GM23338 (cell line): ENCODE measurements at regions not wholly inside any gene's neighbourhood (a gene's known extent, or its start where the extent isn't known, plus 50 kb on each side); places are given as distances from the start of the nearest gene placed in this dataset.

Experiments used
- ATAC-seq: fragments of 200-7000 bp; cut with Tn5 transposase; 3 replicates; pipeline ENCODE4 v1.9.1; 2020
- DNase-seq: peaks from one replicate; pipeline ENCODE4 v3.0.0-alpha.2; 2015; ENCODE audit warnings: low spot score
- H2AFZ ChIP-seq: fragments of 200-600 bp; sonication (generic); 2 replicates; pipeline ENCODE4 v1.8.0; 2016; ENCODE audit warnings: antibody characterized with exemption, mild to moderate bottlenecking, moderate library complexity
- H3F3A ChIP-seq: fragments of 200-600 bp; sonication (generic); replicated peaks from 2 replicates; pipeline ENCODE4 v1.8.0; 2017; ENCODE audit warnings: antibody characterized with exemption, mixed run types, low read depth
- H3K27ac ChIP-seq: fragments of 200-600 bp; sonication (generic); 2 replicates; pipeline ENCODE4 v1.6.1; 2016; ENCODE audit warnings: low read depth
- H3K27me3 ChIP-seq: fragments of 200-600 bp; sonication (generic); 2 replicates; pipeline ENCODE4 v1.8.0; 2016; ENCODE audit warnings: mild to moderate bottlenecking, mixed run types, moderate library complexity; ENCODE audit not compliant: insufficient read depth
- H3K36me3 ChIP-seq: fragments of 200-600 bp; sonication (generic); 2 replicates; pipeline ENCODE4 v1.8.0; 2016; ENCODE audit warnings: mild to moderate bottlenecking; ENCODE audit not compliant: insufficient read depth
- H3K4me1 ChIP-seq: fragments of 200-600 bp; sonication (generic); 2 replicates; pipeline ENCODE4 v1.8.0; 2016; ENCODE audit warnings: mild to moderate bottlenecking, moderate library complexity; ENCODE audit not compliant: insufficient read depth
- H3K4me2 ChIP-seq: fragments of 200-600 bp; sonication (generic); 2 replicates; pipeline ENCODE4 v1.7.1; 2017; ENCODE audit warnings: mixed run types
- H3K4me3 ChIP-seq: fragments of 200-600 bp; sonication (generic); 2 replicates; pipeline ENCODE4 v1.6.1; 2016; ENCODE audit warnings: mixed run types
- H3K79me2 ChIP-seq: fragments of 200-600 bp; sonication (generic); replicated peaks from 2 replicates; pipeline ENCODE4 v1.8.0; 2017; ENCODE audit warnings: mild to moderate bottlenecking; ENCODE audit not compliant: insufficient read depth
- H3K9me2 ChIP-seq: fragments of 200-600 bp; sonication (generic); 2 replicates; pipeline ENCODE4 v1.8.0; 2017; ENCODE audit not compliant: insufficient read depth
- H4K20me1 ChIP-seq: fragments of 200-600 bp; sonication (generic); replicated peaks from 2 replicates; pipeline ENCODE4 v1.8.0; 2017; ENCODE audit warnings: mild to moderate bottlenecking; ENCODE audit not compliant: insufficient read depth
- H3K27ac Mint-ChIP-seq: 2 replicates; pipeline ENCODE4 v1.8.0; 2020; ENCODE audit warnings: inconsistent platforms, mild to moderate bottlenecking, moderate library complexity, mixed read lengths
- H3K27me3 Mint-ChIP-seq: 3 replicates; pipeline ENCODE4 v1.8.0; 2022; ENCODE audit warnings: low read depth, mild to moderate bottlenecking, moderate library complexity, mixed read lengths, inconsistent platforms; ENCODE audit not compliant: insufficient read depth, poor library complexity
- H3K36me3 Mint-ChIP-seq: 3 replicates; pipeline ENCODE4 v1.8.0; 2021; ENCODE audit warnings: low read depth, mild to moderate bottlenecking, inconsistent platforms, moderate library complexity, mixed read lengths
- H3K4me1 Mint-ChIP-seq: 3 replicates; pipeline ENCODE4 v1.8.0; 2020; ENCODE audit warnings: mild to moderate bottlenecking, inconsistent platforms, mixed read lengths
- H3K4me3 Mint-ChIP-seq: 3 replicates; pipeline ENCODE4 v1.8.0; 2021; ENCODE audit warnings: moderate library complexity, mild to moderate bottlenecking, inconsistent platforms, mixed read lengths
- H3K9me3 Mint-ChIP-seq: 3 replicates; pipeline ENCODE4 v1.8.0; 2020; ENCODE audit warnings: moderate library complexity, mild to moderate bottlenecking, inconsistent platforms, mixed read lengths
- CTCF ChIP-seq, 2 experiments: fragments of 200-600 bp in 1 of 2; sonication (generic) in 1 of 2; conservative IDR thresholded peaks; 2 replicates each; pipeline versions ENCODE4 v1.5.1 to v1.6.1; 2016 to 2017; ENCODE audit warnings: antibody characterized with exemption in 2 of 2, low read depth in 2 of 2, mild to moderate bottlenecking in 2 of 2, moderate library complexity in 1 of 2
- ETS1 ChIP-seq: IDR thresholded peaks from 2 replicates; pipeline ENCODE4 v1.6.1; 2016; ENCODE audit warnings: antibody characterized with exemption
- EZH2 ChIP-seq: fragments of 200-600 bp; sonication (generic); IDR thresholded peaks from one replicate; pipeline ENCODE4 v1.8.0; 2017; ENCODE audit warnings: antibody characterized with exemption, mild to moderate bottlenecking, low read depth; ENCODE audit not compliant: unreplicated experiment
- POLR2AphosphoS5 ChIP-seq: IDR thresholded peaks from 2 replicates; pipeline ENCODE4 v1.6.1; 2016; ENCODE audit warnings: antibody characterized with exemption, low read depth
- REST ChIP-seq: IDR thresholded peaks from one replicate; pipeline ENCODE4 v1.6.1; 2018; ENCODE audit warnings: antibody characterized with exemption; ENCODE audit not compliant: unreplicated experiment
- STAT1 ChIP-seq: IDR thresholded peaks from one replicate; pipeline ENCODE4 v1.6.1; 2016; ENCODE audit warnings: antibody characterized with exemption; ENCODE audit not compliant: unreplicated experiment
- ZNF331 ChIP-seq: fragments of 250-450 bp; sonication (Bioruptor Pico); IDR thresholded peaks from 2 replicates; pipeline ENCODE4 v1.5.0; 2020; ENCODE audit warnings: low read depth, mild to moderate bottlenecking, moderate library complexity
- ZNF462 ChIP-seq: fragments of 250-450 bp; sonication (Bioruptor Pico); IDR thresholded peaks from 2 replicates; pipeline ENCODE4 v1.5.0; 2020; ENCODE audit warnings: mild to moderate bottlenecking, moderate library complexity

- TF ChIP-seq ZNF462, result peak; percentile 54; the same call in 1 of the 2 replicates
- no peak for TF ChIP-seq REST
- TF ChIP-seq ZNF331 (CRISPR knock-in tag), result no peak
Measured at GRCh38 chr6:21742238-21742660, 148.7 kb downstream of the SOX4 start (continued).

- H3K4me3 Mint-ChIP-seq, result no peak overlapping the region
- H3K4me1 Mint-ChIP-seq, result peaks cover 70% of the 10 kb centered on the region
- no peak for TF ChIP-seq REST
- TF ChIP-seq ETS1, result no peak
- no peak for TF ChIP-seq CTCF (conservative IDR thresholded peaks at IDR 0.05; ENCODE audit: low read depth in 2 of 2)
- TF ChIP-seq POLR2AphosphoS5, result no peak
- TF ChIP-seq STAT1, result no peak
- TF ChIP-seq EZH2, result no peak
- no peak for TF ChIP-seq ZNF331 (CRISPR knock-in tag)
Measured at GRCh38 chr6:21744331-21744730, 150.8 kb downstream of the SOX4 start.

More at GRCh38 chr6:21744331-21744730, 150.8 kb downstream of the SOX4 start:
- Histone ChIP-seq H3K27ac (no peak overlapping the region), H4K20me1 (no peaks in the 10 kb centered on the region), H3K36me3 (no peaks in the 10 kb centered on the region), H3K4me1 (peaks cover 63% of the 10 kb centered on the region), H3F3A (0 out of 2 replicates have a peak, but pooled peaks cover 3% of the 10 kb centered on the region), H3K27me3 (no peaks in the 10 kb centered on the region), H2AFZ (no peak overlapping the region), H3K9me2 (no peaks in the 10 kb centered on the region), H3K79me2 (peaks cover 82% of the 10 kb centered on the region), H3K4me3 (no peak overlapping the region), H3K4me2 (no peak overlapping the region)
- Mint-ChIP-seq H3K27me3 (peaks cover 5% of the 10 kb centered on the region), H3K36me3 (peaks cover 18% of the 10 kb centered on the region), H3K9me3 (no peaks in the 10 kb centered on the region), H3K27ac (peak overlapping the region; percentile 85; the same call in 1 of the 2 replicates)
- DNase-seq (no peak), ATAC-seq (no peak)
